IPS DF 4.7 (cell line): ENCODE measurements at regions not wholly inside any gene's neighbourhood (a gene's known extent, or its start where the extent isn't known, plus 50 kb on each side); places are given as distances from the start of the nearest gene placed in this dataset.
A peak's percentile ranks its signal among the peaks of the same experiment; 100 is the strongest.

Experiments
- DNase-seq: peaks from one replicate; pipeline ENCODE4 v3.0.0-alpha.2; 2013; ENCODE audit warnings: low spot score; ENCODE audit errors: extremely low read depth

- DNase-seq, result no peak
Observed at GRCh38 chr2:41835401-41835800, 212.4 kb upstream of the PKDCC start.

GRCh38 chr2:41836948-41837347 is 210.9 kb upstream of the PKDCC start:
- DNase-seq, result no peak

GRCh38 chr2:41837610-41838009 is 210.2 kb upstream of the PKDCC start:
- no peak for DNase-seq

GRCh38 chr2:41840702-41841551 is 206.9 kb upstream of the PKDCC start:
- peak; percentile 85 for DNase-seq

GRCh38 chr2:41846962-41847361 is 200.9 kb upstream of the PKDCC start:
- no peak for DNase-seq

GRCh38 chr2:41847744-41848441 is 199.9 kb upstream of the PKDCC start:
- DNase-seq, result no peak

- DNase-seq, result no peak
Observed at GRCh38 chr2:41851554-41851953, 196.3 kb upstream of the PKDCC start.

GRCh38 chr2:41853427-41854191 is 194.2 kb upstream of the PKDCC start:
- DNase-seq, result peak; percentile 22

GRCh38 chr2:41854227-41854626 is 193.6 kb upstream of the PKDCC start:
- DNase-seq, result no peak

- no peak for DNase-seq
Observed at GRCh38 chr2:41856946-41857345, 190.9 kb upstream of the PKDCC start.

GRCh38 chr2:41859615-41860514 is 188.0 kb upstream of the PKDCC start:
- no peak for DNase-seq

- no peak for DNase-seq
Observed at GRCh38 chr2:41863062-41863461, 184.8 kb upstream of the PKDCC start.

- DNase-seq, result no peak
Observed at GRCh38 chr2:41865263-41865662, 182.6 kb upstream of the PKDCC start.

GRCh38 chr2:41867553-41867952 is 180.3 kb upstream of the PKDCC start:
- DNase-seq, result no peak

- peak; percentile 46 for DNase-seq
Observed at GRCh38 chr2:41869542-41870264, 178.1 kb upstream of the PKDCC start.

- no peak for DNase-seq
Observed at GRCh38 chr2:41870265-41870585, 177.6 kb upstream of the PKDCC start.

GRCh38 chr2:41871080-41871479 is 176.7 kb upstream of the PKDCC start:
- DNase-seq, result peak; percentile 38

- DNase-seq, result no peak
Observed at GRCh38 chr2:41872646-41873045, 175.2 kb upstream of the PKDCC start.

- no peak for DNase-seq
Observed at GRCh38 chr2:41873102-41874031, 174.5 kb upstream of the PKDCC start.
